ENCODE measurements at regions not wholly inside any gene's neighbourhood (a gene's known extent, or its start where the extent isn't known, plus 50 kb on each side); places are given as distances from the start of the nearest gene placed in this dataset.

DNA sequence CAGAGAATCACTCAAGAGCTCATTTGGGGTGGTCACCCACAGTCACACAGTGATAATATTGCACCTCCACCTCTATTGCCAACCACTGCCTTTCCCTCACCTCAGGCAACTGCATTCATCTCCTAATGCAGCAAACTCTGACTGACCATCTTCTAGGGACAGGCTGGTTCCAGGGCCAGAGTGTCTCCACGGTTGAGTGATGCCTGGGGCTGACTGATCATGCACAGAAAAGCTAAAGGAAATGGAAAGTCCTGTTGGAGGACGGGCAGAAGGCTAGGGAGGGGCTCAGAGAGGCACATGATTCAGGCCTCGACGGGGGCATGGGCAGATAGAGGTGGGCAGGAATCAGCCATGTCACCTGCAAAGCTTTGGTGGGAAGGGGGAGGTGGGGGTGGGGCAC is 127.1 kb upstream of the TNS3 start:
- intact Hi-C loops (cut with micrococcal nuclease) = no loop called here
- H4K20me1 ChIP-seq (ENCODE audit: control insufficient read depth, insufficient read depth, low read length, poor library complexity, severe bottlenecking) = no peaks in the 10 kb centered on the region
- Mint-ChIP-seq H3K4me3 (no peak overlapping the region), H3K27ac (peak overlapping the region; percentile 56), H3K4me1 (peaks cover 13% of the 10 kb centered on the region), H3K27me3 (no peaks in the 10 kb centered on the region), H3K9me3 (ENCODE audit: insufficient read depth) (no peaks in the 10 kb centered on the region)
- H3K9ac ChIP-seq (ENCODE audit: low read length) = no peak overlapping the region
- peaks cover 0 to 3% (median 0%) of the 10 kb centered on the region in 3 donors for H3K9me3 ChIP-seq (ENCODE audit: control extremely low read depth in 1 of 3, control insufficient read depth in 2 of 3, insufficient read depth in 1 of 3, low read length in 2 of 3)
- CTCF ChIA-PET = interaction anchor here (1.1 to 1.7 kb wide), 3 partner anchors 12 to 110 kb away, joined by 3 to 4 read pairs (median 3); no protein-coding TSS in a partner anchor
- DNase-seq (no peak), ATAC-seq (ENCODE audit: low read depth) (no peak)
- H3K36me3 ChIP-seq (replicated peaks in 1 of 2; ENCODE audit: control extremely low read depth in 1 of 2, control insufficient read depth in 1 of 2, extremely low read depth in 1 of 2, insufficient read depth in 2 of 2, low read length in 1 of 2) = no peaks in the 10 kb centered on the region
- no peak for TF ChIP-seq EZH2 (IDR thresholded peaks at IDR 0.05; ENCODE audit: borderline replicate concordance, insufficient read depth, low read depth, low read length, poor library complexity, severe bottlenecking)
- TF ChIP-seq, protein P1, sequence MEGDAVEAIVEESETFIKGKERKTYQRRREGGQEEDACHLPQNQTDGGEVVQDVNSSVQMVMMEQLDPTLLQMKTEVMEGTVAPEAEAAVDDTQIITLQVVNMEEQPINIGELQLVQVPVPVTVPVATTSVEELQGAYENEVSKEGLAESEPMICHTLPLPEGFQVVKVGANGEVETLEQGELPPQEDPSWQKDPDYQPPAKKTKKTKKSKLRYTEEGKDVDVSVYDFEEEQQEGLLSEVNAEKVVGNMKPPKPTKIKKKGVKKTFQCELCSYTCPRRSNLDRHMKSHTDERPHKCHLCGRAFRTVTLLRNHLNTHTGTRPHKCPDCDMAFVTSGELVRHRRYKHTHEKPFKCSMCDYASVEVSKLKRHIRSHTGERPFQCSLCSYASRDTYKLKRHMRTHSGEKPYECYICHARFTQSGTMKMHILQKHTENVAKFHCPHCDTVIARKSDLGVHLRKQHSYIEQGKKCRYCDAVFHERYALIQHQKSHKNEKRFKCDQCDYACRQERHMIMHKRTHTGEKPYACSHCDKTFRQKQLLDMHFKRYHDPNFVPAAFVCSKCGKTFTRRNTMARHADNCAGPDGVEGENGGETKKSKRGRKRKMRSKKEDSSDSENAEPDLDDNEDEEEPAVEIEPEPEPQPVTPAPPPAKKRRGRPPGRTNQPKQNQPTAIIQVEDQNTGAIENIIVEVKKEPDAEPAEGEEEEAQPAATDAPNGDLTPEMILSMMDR (IDR thresholded peaks at IDR 0.05) = no peak
- H3K79me2 ChIP-seq (ENCODE audit: control insufficient read depth, insufficient read depth, low read length) = no peaks in the 10 kb centered on the region
- H3K4me2 ChIP-seq (replicated peaks; ENCODE audit: low read depth, low read length, poor library complexity, severe bottlenecking) = no peak overlapping the region
- no peak overlapping the region for H2AFZ ChIP-seq (ENCODE audit: insufficient read depth, low read depth, low read length, poor library complexity, severe bottlenecking)
- no peak overlapping the region for H3K4me3 ChIP-seq (ENCODE audit: control extremely low read depth in 1 of 5, extremely low read depth in 1 of 5, insufficient read depth in 1 of 5, low read depth in 2 of 5, low read length in 4 of 5)
- no peak overlapping the region for H3K27ac ChIP-seq (ENCODE audit: low read length in 2 of 2)
- no peaks in the 10 kb centered on the region for H3K27me3 ChIP-seq (replicated peaks in 1 of 4; ENCODE audit: control extremely low read depth in 1 of 4, control insufficient read depth in 3 of 4, insufficient read depth in 4 of 4, low read length in 3 of 4)
- peaks cover 10 to 13% of the 10 kb centered on the region in 2 donors for H3K4me1 ChIP-seq (ENCODE audit: control insufficient read depth in 2 of 2, insufficient read depth in 2 of 2, low read length in 2 of 2)
- POLR2A ChIA-PET = no interaction called here
- 52% methylated on average over 4 of the region's 4 CpGs for WGBS (ENCODE audit: insufficient coverage)

DNA sequence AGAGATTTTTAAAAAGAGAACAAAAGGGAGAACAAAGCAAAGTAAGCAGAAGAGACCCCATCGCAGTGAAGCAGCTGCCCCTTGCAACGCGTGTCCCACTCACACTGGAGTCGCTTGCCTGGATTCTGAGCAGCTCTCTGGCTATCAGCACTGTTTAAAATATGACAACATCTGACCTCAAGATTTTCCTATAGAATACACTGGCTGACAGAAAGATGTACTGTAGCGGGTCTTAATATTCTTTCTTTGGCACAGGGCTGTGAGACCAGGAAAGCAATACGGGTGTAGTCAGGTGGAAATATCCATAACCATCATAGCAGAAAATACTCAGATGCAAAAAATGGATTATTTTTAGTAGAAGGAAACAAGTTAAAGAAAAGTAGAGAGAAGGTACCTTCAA is 125.7 kb upstream of the TNS3 start:
- TF ChIP-seq EZH2 (IDR thresholded peaks at IDR 0.05; ENCODE audit: borderline replicate concordance, insufficient read depth, low read depth, low read length, poor library complexity, severe bottlenecking) = no peak
- TF ChIP-seq, protein P1 (IDR thresholded peaks at IDR 0.05) = no peak
- Histone ChIP-seq H3K27ac (ENCODE audit: low read length in 2 of 2) (no peak overlapping the region), H3K4me1 (ENCODE audit: control insufficient read depth in 2 of 2, insufficient read depth in 2 of 2, low read length in 2 of 2) (peaks cover 10 to 13% of the 10 kb centered on the region in 2 donors), H3K27me3 (replicated peaks in 1 of 4; ENCODE audit: control extremely low read depth in 1 of 4, control insufficient read depth in 3 of 4, insufficient read depth in 4 of 4, low read length in 3 of 4) (no peaks in the 10 kb centered on the region), H2AFZ (ENCODE audit: insufficient read depth, low read depth, low read length, poor library complexity, severe bottlenecking) (no peak overlapping the region), H3K79me2 (ENCODE audit: control insufficient read depth, insufficient read depth, low read length) (no peaks in the 10 kb centered on the region), H3K4me2 (replicated peaks; ENCODE audit: low read depth, low read length, poor library complexity, severe bottlenecking) (no peak overlapping the region), H3K9ac (ENCODE audit: low read length) (no peak overlapping the region), H3K36me3 (replicated peaks in 1 of 2; ENCODE audit: control extremely low read depth in 1 of 2, control insufficient read depth in 1 of 2, extremely low read depth in 1 of 2, insufficient read depth in 2 of 2, low read length in 1 of 2) (no peaks in the 10 kb centered on the region), H3K9me3 (ENCODE audit: control extremely low read depth in 1 of 3, control insufficient read depth in 2 of 3, insufficient read depth in 1 of 3, low read length in 2 of 3) (no peaks in the 10 kb centered on the region), H3K4me3 (ENCODE audit: control extremely low read depth in 1 of 5, extremely low read depth in 1 of 5, insufficient read depth in 1 of 5, low read depth in 2 of 5, low read length in 4 of 5) (no peak overlapping the region), H4K20me1 (ENCODE audit: control insufficient read depth, insufficient read depth, low read length, poor library complexity, severe bottlenecking) (no peaks in the 10 kb centered on the region)
- ChIA-PET CTCF (no interaction called here), POLR2A (no interaction called here)
- Mint-ChIP-seq H3K4me1 (peaks cover 13% of the 10 kb centered on the region), H3K9me3 (ENCODE audit: insufficient read depth) (no peaks in the 10 kb centered on the region), H3K4me3 (no peak overlapping the region), H3K27me3 (no peaks in the 10 kb centered on the region), H3K27ac (no peak overlapping the region)
- 80% methylated on average over 3 of the region's 6 CpGs for WGBS (ENCODE audit: insufficient coverage)
- intact Hi-C loops (cut with micrococcal nuclease) = no loop called here
- DNase-seq (no peak), ATAC-seq (ENCODE audit: low read depth) (no peak)
